GM19240 (cell line): ENCODE measurements at regions not wholly inside any gene's neighbourhood (a gene's known extent, or its start where the extent isn't known, plus 50 kb on each side); places are given as distances from the start of the nearest gene placed in this dataset.
"Not testable (repeated sequence)": the region's sequence is repeated elsewhere in the genome, so short reads cannot be mapped to it uniquely, and the experiment has no call there.

Experiments
- DNase-seq: peaks from one replicate; pipeline ENCODE4 v3.0.0; 2011; ENCODE audit warnings: low spot score; ENCODE audit not compliant: insufficient read length

GRCh38 chr18:65202091-65202490 lies 548.7 kb upstream of the CDH7 start:
- DNase-seq, result no peak

DNA sequence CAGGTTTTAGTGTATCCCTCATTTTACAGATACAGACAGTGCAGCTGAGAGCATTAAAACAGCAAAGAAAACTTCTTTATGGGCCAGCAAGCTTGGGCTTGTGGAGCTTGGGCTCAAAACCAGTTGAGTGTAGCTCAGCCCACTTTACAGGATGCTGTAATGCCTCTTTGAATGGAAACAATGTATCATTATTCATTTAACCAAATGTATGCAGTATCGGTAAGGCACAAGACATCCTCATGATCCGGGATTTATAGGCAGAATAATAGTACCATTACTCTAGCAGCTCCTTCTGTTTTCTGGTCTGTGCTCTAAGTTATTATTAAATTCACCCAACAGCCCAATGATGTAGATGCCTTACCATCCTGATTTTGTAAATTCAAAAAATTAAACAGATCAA lies 575.1 kb upstream of the CDH7 start:
- DNase-seq, result no peak

- not testable (repeated sequence) for DNase-seq
Measured at GRCh38 chr18:65162086-65162485, 588.7 kb upstream of the CDH7 start.

- DNase-seq, result no peak
Measured at GRCh38 chr18:65146482-65147021, 604.3 kb upstream of the CDH7 start.

DNA sequence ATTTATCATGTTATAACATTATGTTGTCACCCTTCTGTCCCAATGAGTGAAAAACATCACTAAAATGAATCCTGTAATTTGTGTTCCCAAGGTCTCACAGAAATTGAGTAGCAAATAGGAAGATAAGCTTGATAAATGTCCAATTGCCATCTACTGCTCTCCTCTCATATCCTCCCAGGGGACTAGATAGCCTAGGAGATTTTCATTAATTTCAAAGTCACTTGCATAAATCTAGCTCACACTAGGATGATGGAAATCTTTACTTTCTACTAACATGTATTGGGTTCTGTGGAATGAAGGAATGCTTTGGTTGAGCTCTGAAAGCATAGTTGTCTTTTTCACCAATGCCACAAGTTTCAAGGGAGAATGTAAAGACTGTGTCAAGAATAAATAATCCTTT lies 605.5 kb upstream of the CDH7 start:
- DNase-seq, result no peak

- no peak for DNase-seq
Measured at GRCh38 chr18:65133610-65134009, 617.2 kb upstream of the CDH7 start.

GRCh38 chr18:65124633-65125032 lies 626.2 kb upstream of the CDH7 start:
- no peak for DNase-seq

GRCh38 chr18:65103864-65104263 lies 646.9 kb upstream of the CDH7 start:
- DNase-seq, result no peak

DNA sequence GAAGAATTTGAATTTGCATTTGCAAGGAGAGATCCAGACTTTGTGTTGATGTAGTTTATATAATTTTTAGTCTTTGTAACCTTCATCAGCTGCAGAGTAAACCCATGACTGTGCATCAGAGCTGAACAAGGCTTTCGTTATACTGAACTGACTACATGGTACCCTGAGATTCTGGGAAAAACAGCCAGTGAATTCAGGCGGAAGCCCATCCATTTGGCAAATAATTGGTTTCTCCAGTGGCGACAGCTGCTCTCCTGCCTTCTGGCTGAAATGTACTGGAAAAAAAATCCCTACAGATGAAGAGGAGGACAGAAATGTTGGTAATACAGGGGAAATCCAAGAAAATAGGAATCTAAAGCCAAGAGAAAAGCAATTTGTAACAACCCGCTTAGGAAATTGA lies 657.5 kb upstream of the CDH7 start:
- DNase-seq, result no peak

GRCh38 chr18:65091744-65092329 lies 659.0 kb upstream of the CDH7 start:
- DNase-seq, result no peak

DNA sequence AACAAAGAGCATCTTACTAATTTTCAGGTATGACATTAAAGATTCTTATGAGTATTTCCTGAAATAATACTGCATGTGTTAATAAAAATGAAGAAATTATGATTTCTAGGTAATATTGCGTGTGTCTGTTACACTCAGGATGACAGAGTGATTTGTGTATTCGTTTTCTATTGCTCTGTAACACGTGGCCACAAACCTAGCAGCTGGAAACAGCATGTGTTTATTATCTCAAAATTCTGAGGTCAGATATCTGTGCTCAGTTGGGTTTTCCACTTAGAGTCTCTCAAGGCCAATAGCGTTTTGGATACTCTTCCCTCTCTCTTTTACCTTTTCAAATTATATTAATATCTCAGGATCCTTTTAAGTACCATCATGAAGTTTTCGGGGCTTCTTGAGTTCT lies 667.9 kb upstream of the CDH7 start:
- no peak for DNase-seq

DNA sequence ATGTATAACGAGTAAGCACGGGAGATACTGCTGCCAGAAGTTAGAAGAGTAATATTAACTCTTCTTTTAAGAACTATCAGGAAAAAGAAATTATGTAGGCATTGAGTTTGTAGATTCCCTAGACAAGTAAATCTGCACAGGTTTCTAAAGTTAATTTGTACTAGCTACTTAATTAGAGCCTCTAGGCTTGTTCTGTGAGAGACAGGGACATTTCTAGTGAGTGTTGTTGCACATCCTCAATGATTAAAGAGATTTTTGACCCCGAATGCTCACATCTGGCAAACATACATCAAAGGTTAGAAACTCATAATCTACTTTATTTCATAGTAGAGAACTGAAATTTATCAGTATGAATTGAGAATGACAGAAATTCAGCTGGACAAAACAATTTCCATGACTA lies 669.0 kb upstream of the CDH7 start:
- no peak for DNase-seq

DNA sequence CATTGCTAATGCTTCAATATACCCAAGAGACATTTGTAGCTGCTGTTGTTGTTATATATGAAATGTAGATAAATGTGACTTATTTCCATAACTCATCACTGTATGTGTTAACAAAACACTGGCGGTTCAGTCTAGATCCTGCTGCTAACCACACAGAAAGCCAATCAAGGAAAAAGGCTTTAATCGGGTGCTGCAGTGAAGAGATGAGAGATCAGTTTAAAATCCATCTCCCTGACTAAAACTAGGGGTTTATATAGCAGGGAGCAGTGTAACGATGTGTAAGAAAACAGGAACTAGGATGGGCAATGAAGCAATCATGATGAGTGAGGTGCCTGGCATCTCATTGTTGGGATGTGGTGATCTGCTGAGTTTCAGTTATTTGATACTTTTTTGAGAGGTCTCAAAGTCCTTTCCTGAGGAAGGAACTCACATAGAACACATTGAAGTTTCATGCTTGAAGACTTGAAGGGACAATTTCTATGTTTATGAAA lies 677.7 kb upstream of the CDH7 start:
- no peak for DNase-seq

DNA sequence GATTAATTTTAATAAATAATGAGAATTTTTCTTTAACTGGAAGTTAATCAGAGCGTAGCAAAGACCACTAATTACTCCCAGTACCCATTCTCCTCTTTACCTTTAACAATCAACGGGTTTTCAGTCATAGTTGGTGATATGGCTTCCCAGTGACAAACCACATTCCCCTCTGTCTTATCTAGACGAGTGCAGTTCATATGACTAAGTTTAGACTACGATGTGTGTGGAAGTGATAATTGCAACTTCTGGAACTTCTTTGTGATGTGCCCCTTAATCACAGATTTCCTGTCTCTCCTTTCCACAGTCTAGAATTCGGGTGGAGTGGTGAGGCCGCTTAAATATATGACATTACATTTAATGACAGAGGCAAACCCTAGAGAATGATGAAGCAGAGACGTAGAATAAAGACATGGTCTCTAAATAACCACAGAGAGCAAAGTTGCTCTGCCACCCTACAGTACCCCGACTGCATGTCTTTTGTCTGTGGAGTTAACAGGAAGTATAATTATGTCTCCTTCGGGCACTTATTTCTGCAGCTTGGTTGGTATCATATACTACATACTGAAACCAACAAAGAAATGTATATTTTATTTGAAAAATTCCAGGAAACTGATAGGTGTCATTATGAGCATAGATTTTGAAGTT lies 693.3 kb upstream of the CDH7 start:
- DNase-seq, result no peak

- DNase-seq, result no peak
Measured at GRCh38 chr18:65056575-65056974, 694.2 kb upstream of the CDH7 start.

- no peak for DNase-seq
Measured at GRCh38 chr18:65049586-65049985, 701.2 kb upstream of the CDH7 start.

DNA sequence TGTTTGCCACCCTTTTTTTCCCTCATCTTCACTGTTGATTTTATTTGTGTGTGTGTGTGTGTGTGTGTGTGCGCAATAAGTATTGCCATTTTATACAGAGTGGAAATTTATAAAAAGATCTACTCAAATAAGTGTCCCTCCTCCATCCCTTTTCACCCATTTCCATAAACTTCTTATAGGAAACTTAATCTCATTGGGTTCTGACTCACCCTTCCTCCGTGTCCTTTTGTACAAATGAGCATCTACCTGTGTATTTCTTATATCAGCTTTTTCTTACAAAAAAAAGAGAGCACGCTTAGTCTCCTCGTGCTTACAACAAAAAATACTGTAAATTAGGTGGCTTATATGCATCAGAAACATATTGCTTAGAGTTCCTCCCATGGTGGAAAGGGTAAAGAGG lies 711.2 kb upstream of the CDH7 start:
- no peak for DNase-seq

DNA sequence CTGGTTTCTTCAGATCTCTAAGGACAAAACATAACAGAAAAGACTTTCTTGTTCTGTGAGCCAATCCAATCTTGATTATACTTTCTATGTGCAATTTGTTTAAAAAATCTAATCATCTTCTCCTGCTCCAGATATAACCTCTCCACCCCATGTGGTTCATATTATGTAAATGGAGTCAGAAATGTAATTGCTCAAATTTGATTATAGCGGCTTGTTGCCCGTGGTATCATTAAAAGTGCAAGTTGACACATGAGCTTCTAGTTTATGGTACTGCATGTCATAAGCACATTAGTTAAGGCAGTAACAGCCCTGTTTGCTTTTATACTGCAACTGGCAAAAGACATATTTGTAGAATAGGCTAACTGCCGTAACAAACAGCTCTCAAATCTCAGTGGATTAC lies 715.1 kb upstream of the CDH7 start:
- no peak for DNase-seq

GRCh38 chr18:65025756-65026155 lies 725.1 kb upstream of the CDH7 start:
- DNase-seq, result no peak

GRCh38 chr18:65021021-65021420 lies 729.8 kb upstream of the CDH7 start:
- DNase-seq, result no peak

- no peak for DNase-seq
Measured at GRCh38 chr18:65018184-65018583, 732.6 kb upstream of the CDH7 start.

- DNase-seq, result no peak
Measured at GRCh38 chr18:65017372-65017760, 733.4 kb upstream of the CDH7 start.
